K562 (cell line): ENCODE measurements at regions not wholly inside any gene's neighbourhood (a gene's known extent, or its start where the extent isn't known, plus 50 kb on each side); places are given as distances from the start of the nearest gene placed in this dataset.

ENCODE experiments used
- CHD1 ChIP-seq: fragments of 200-600 bp; sonication (generic); IDR thresholded peaks from one replicate; pipeline ENCODE4 v1.6.1; 2012; ENCODE audit warnings: mild to moderate bottlenecking, moderate library complexity, low read length, inconsistent platforms
- FOXJ3 ChIP-seq: sonication (generic); formaldehyde crosslinking; IDR thresholded peaks from 2 replicates; pipeline ENCODE4 v1.4.0; 2020; ENCODE audit warnings: mild to moderate bottlenecking, missing genetic modification reagents
- HMG20A ChIP-seq: fragments of 450-650 bp; formaldehyde crosslinking; conservative IDR thresholded peaks from 2 replicates; pipeline ENCODE4 v1.4.0; 2020; ENCODE audit warnings: mild to moderate bottlenecking, mixed read lengths
- L3MBTL2 ChIP-seq: fragments of 450-650 bp; IDR thresholded peaks from 2 replicates; pipeline ENCODE4 v1.6.1; 2016; ENCODE audit warnings: mild to moderate bottlenecking, moderate library complexity
- MAFG ChIP-seq: fragments of 450-650 bp; conservative IDR thresholded peaks from 2 replicates; pipeline ENCODE4 v1.6.1; 2016; ENCODE audit warnings: missing genetic modification characterization, missing compliant biosample characterization
- NBN ChIP-seq: fragments of 450-650 bp; IDR thresholded peaks from 2 replicates; pipeline ENCODE4 v1.6.1; 2016; ENCODE audit warnings: low read depth, mild to moderate bottlenecking
- POLR2A ChIP-seq: fragments of 450-650 bp; conservative IDR thresholded peaks from 2 replicates; pipeline ENCODE4 v1.6.1; 2016
- RFX5 ChIP-seq: IDR thresholded peaks from 2 replicates; pipeline ENCODE4 v1.6.1; 2011; ENCODE audit warnings: low read depth, mild to moderate bottlenecking, improper control_type of control experiment, low read length
- SMARCB1 ChIP-seq: IDR thresholded peaks from 2 replicates; pipeline ENCODE4 v1.6.1; 2011; ENCODE audit warnings: improper control_type of control experiment, low read depth; ENCODE audit not compliant: insufficient read length
- ZNF274 ChIP-seq: IDR thresholded peaks from 2 replicates; pipeline ENCODE4 v1.6.1; 2011; ENCODE audit warnings: low read depth, mild to moderate bottlenecking, low read length, moderate library complexity, borderline replicate concordance
- TF ChIP-seq, protein P1 (sequence below): fragments of 200-800 bp; sonication (Bioruptor generic); IDR thresholded peaks from 2 replicates; pipeline ENCODE4 v1.6.1; 2016; ENCODE audit warnings: missing genetic modification characterization, missing compliant biosample characterization
- TF ChIP-seq, protein P2 (sequence below), 3 experiments: IDR thresholded peaks in 2 of 3; conservative IDR thresholded peaks in 1 of 3; 2 replicates each; pipeline ENCODE4 v1.5.1; 2011 to 2012; ENCODE audit warnings: low read length in 3 of 3, mild to moderate bottlenecking in 3 of 3, control low read depth in 2 of 3, improper control_type of control experiment in 1 of 3, inconsistent platforms in 1 of 3, low read depth in 1 of 3, mixed read lengths in 1 of 3, moderate library complexity in 1 of 3; ENCODE audit not compliant: insufficient read depth in 2 of 3
- TF ChIP-seq, protein P3 (sequence below): fragments of 250-450 bp; sonication (Bioruptor Pico); IDR thresholded peaks from 2 replicates; pipeline ENCODE4 v1.9.0; 2021; ENCODE audit warnings: mild to moderate bottlenecking, inconsistent platforms

DNA sequence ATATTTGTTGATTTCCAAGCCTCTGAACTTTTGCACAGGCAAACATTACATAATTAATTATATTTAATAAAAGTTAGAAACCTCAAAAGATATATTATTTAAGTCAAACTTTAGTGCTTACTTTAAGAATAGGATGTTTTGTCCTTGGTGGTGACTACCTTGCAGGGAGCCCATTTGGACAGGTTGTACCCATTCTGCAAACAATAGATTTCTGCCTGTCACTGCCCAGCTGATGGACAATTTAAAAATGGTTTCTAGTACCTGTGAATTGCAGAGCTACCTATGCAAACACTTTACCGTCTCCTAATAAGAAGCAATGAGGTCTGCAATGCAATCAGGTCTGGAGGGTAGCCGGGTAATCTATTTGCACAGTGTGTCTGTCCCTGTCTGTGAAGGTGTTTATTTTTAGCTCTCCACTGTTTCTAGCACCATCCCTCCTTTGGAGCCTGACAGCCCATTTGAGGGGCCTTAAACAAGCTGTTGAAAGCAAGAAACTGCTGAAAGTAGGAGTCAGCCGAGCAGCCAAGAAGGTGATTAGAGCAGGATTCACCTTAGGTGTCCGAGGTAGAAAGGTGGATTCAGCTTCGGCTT is 556.2 kb upstream of the CFAP20DC start:
- TF ChIP-seq MAFG (no peak), L3MBTL2 (no peak), RFX5 (no peak), SMARCB1 (no peak), ZNF274 (no peak), CHD1 (no peak), POLR2A (no peak), HMG20A (CRISPR knock-in tag) (no peak), NBN (no peak), FOXJ3 (CRISPR knock-in tag) (no peak)
- TF ChIP-seq, protein P1, sequence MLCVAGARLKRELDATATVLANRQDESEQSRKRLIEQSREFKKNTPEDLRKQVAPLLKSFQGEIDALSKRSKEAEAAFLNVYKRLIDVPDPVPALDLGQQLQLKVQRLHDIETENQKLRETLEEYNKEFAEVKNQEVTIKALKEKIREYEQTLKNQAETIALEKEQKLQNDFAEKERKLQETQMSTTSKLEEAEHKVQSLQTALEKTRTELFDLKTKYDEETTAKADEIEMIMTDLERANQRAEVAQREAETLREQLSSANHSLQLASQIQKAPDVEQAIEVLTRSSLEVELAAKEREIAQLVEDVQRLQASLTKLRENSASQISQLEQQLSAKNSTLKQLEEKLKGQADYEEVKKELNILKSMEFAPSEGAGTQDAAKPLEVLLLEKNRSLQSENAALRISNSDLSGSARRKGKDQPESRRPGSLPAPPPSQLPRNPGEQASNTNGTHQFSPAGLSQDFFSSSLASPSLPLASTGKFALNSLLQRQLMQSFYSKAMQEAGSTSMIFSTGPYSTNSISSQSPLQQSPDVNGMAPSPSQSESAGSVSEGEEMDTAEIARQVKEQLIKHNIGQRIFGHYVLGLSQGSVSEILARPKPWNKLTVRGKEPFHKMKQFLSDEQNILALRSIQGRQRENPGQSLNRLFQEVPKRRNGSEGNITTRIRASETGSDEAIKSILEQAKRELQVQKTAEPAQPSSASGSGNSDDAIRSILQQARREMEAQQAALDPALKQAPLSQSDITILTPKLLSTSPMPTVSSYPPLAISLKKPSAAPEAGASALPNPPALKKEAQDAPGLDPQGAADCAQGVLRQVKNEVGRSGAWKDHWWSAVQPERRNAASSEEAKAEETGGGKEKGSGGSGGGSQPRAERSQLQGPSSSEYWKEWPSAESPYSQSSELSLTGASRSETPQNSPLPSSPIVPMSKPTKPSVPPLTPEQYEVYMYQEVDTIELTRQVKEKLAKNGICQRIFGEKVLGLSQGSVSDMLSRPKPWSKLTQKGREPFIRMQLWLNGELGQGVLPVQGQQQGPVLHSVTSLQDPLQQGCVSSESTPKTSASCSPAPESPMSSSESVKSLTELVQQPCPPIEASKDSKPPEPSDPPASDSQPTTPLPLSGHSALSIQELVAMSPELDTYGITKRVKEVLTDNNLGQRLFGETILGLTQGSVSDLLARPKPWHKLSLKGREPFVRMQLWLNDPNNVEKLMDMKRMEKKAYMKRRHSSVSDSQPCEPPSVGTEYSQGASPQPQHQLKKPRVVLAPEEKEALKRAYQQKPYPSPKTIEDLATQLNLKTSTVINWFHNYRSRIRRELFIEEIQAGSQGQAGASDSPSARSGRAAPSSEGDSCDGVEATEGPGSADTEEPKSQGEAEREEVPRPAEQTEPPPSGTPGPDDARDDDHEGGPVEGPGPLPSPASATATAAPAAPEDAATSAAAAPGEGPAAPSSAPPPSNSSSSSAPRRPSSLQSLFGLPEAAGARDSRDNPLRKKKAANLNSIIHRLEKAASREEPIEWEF (CRISPR knock-in tag) = no peak
- TF ChIP-seq, protein P2, sequence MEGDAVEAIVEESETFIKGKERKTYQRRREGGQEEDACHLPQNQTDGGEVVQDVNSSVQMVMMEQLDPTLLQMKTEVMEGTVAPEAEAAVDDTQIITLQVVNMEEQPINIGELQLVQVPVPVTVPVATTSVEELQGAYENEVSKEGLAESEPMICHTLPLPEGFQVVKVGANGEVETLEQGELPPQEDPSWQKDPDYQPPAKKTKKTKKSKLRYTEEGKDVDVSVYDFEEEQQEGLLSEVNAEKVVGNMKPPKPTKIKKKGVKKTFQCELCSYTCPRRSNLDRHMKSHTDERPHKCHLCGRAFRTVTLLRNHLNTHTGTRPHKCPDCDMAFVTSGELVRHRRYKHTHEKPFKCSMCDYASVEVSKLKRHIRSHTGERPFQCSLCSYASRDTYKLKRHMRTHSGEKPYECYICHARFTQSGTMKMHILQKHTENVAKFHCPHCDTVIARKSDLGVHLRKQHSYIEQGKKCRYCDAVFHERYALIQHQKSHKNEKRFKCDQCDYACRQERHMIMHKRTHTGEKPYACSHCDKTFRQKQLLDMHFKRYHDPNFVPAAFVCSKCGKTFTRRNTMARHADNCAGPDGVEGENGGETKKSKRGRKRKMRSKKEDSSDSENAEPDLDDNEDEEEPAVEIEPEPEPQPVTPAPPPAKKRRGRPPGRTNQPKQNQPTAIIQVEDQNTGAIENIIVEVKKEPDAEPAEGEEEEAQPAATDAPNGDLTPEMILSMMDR (IDR thresholded peaks at IDR 0.05 in 2 of 3, conservative IDR thresholded peaks at IDR 0.05 in 1 of 3; ENCODE audit: insufficient read depth in 2 of 3, low read depth in 1 of 3, low read length in 3 of 3) = no peak
- TF ChIP-seq, protein P3, sequence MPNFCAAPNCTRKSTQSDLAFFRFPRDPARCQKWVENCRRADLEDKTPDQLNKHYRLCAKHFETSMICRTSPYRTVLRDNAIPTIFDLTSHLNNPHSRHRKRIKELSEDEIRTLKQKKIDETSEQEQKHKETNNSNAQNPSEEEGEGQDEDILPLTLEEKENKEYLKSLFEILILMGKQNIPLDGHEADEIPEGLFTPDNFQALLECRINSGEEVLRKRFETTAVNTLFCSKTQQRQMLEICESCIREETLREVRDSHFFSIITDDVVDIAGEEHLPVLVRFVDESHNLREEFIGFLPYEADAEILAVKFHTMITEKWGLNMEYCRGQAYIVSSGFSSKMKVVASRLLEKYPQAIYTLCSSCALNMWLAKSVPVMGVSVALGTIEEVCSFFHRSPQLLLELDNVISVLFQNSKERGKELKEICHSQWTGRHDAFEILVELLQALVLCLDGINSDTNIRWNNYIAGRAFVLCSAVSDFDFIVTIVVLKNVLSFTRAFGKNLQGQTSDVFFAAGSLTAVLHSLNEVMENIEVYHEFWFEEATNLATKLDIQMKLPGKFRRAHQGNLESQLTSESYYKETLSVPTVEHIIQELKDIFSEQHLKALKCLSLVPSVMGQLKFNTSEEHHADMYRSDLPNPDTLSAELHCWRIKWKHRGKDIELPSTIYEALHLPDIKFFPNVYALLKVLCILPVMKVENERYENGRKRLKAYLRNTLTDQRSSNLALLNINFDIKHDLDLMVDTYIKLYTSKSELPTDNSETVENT (CRISPR knock-in tag) = no peak
